HG03460 (cell line): ENCODE measurements at regions not wholly inside any gene's neighbourhood (a gene's known extent, or its start where the extent isn't known, plus 50 kb on each side); places are given as distances from the start of the nearest gene placed in this dataset.
"Not testable (repeated sequence)": the region's sequence is repeated elsewhere in the genome, so short reads cannot be mapped to it uniquely, and the experiment has no call there.

Source experiments
- ATAC-seq: cut with Tn5 transposase; IDR thresholded peaks from one replicate; pipeline ENCODE4 v1.9.1; 2021; ENCODE audit not compliant: unreplicated experiment

DNA sequence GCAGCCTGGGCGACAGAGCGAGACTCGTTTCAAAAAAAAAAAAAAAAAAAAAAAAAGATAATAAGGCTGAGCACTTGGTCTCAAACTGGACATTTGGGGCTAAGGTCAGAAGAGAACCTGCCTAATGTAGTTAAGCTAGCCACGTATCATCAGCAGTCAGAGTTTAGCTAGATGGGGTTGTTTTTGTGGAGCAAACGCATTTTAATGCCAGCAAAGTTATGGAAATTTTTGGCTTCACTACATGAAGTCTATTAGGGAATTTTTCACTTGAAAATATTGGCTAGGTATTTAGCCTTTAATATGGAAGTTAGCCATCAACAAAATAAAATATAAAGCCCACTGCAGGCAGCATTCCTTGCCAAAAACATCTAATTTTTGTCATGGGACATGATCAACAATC lies 902.9 kb upstream of the CDH18 start:
- not testable (repeated sequence) for ATAC-seq

- not testable (repeated sequence) for ATAC-seq
Observed at GRCh38 chr5:20875726-20876125, 887.7 kb upstream of the CDH18 start.

DNA sequence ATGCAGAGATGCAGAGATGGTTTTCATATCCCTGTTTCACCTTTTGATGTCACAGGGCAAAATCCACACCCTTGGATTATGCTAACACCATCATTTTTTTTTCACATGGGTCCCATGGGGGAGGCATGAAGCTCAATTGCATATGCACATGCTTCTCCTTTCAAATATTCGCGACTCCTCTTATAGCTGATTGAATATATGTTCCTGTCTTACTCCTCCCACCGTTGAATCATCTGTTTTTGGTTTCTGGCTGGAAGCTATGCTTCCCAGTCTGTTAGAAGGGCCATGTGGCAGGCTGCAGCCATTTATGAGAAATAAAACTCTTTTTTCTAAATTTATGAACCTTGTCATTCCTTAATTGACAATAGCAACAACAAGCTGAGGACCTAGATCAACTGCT lies 877.9 kb upstream of the CDH18 start:
- ATAC-seq, result not testable (repeated sequence)

- no peak for ATAC-seq
Observed at GRCh38 chr5:20833081-20833627, 845.2 kb upstream of the CDH18 start.

DNA sequence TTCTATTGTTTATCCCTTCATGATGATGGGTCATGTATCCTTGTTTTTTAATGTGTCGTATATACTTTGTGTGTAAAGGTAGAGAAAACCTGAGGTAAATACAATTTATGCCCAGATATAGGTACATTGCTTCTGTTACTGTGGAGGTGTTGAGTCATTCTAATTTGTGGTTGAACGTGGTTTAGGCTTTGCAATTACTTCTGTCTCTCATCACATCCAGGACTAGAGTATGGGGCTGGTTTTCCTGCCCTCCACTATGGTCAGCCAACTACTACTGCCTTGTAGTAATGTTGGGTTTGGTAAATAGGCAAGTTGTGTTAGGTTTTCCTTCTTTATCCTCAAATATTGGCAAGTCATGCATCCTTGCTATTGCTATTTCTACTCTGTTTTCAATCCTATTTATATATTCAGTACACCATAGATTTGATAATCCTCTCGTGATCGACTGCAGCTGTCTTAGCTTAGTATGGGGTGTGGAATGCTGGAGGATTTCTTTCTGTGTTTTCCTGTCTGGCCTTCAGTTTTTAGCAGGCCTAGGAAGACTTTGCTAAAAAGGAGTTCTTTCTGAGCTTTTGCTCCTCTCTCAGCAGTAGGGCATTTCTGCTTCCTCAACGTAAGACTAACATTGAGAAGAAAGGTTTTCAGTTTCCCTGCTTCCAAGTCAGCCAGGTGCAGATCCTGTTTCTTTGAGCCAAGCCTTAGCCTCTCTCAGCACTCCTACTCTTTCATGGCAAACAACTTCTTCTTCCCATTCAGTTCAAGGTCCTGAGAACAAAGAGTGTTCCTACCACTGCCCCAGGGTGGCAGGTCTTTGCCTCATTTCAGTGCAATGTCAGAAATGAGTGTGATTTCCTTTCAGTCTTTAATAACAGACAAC lies 844.4 kb upstream of the CDH18 start:
- no peak for ATAC-seq

- ATAC-seq, result not testable (repeated sequence)
Observed at GRCh38 chr5:20825951-20826350, 838.0 kb upstream of the CDH18 start.

DNA sequence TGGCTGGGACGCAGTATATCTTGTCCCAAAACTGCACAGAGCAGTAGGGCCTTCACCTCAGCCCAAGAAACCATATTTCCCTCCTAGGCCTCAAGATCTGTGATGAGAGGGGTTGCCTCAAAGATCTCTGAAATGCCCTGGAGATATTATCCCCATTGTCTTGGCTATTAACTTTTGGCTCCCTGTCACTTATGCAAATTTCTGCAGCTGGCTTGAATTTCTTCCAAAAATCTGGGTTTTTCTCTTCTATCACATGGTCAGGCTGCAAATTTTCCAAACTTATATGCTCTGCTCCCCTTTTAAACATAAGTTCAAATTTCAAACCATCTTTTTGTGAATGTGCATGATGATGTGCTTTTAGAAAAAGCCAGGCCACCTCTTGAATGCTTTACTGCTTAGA lies 809.2 kb upstream of the CDH18 start:
- ATAC-seq, result not testable (repeated sequence)

GRCh38 chr5:20784755-20785154 lies 796.8 kb upstream of the CDH18 start:
- ATAC-seq, result not testable (repeated sequence)

GRCh38 chr5:20783484-20783883 lies 795.5 kb upstream of the CDH18 start:
- not testable (repeated sequence) for ATAC-seq

DNA sequence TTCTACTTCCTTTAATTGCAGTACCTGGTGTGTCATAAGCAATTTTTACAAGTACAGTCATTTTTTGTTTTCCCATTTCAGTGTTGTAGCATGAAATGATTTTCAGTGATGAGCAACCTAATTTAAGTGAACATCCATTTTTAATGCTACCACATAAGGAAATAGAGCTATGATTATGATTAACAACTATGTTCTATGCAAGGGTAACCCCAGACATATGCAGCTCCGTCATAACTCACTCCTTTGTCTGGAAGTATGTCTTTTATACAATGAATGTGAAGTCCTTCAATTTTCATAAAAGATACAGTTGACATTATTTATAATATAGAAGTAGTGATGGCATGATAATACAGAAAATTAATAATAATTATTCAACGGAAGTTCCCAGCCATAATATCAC lies 783.3 kb upstream of the CDH18 start:
- not testable (repeated sequence) for ATAC-seq

DNA sequence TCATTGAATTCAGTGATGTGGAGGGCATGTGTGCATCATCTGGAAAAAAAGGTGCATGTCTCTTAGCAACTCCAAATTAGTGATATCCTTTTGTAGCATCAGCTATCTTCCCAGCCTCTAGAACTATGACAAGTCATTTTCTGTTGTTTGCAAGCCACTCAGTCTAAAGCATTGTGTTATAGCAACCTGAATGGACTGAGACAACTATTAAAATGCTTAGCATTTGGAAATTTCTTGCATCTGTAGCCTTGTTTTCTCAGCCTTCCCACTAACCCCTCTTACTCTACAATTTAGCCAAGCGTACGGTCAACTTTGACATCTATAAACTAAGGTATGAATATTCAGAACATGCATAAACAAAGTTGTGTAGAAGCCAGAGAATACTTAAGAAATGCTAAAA lies 777.1 kb upstream of the CDH18 start:
- ATAC-seq, result not testable (repeated sequence)

- not testable (repeated sequence) for ATAC-seq
Observed at GRCh38 chr5:20759459-20759858, 771.5 kb upstream of the CDH18 start.

DNA sequence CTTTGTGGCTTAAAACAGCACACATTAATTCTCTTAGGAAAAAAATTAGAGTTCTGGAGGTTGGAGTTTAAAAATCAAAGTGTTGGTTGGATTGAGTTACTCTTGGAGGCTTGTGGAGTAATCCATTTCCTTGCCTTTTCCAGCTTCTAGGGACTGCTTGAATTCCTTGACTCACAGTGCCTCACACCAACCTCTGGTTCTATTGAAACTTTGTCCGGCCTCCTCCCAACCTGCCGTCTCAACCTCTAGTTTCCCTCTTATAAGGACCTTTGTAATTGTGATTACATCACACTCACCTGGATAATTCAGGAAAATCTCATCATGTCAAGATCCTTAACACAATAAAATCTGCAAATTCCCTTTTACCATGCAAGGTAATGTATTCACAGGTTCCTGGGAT lies 764.2 kb upstream of the CDH18 start:
- ATAC-seq, result not testable (repeated sequence)

- peak; percentile 73 for ATAC-seq
Observed at GRCh38 chr5:20735715-20736114, 747.7 kb upstream of the CDH18 start.

DNA sequence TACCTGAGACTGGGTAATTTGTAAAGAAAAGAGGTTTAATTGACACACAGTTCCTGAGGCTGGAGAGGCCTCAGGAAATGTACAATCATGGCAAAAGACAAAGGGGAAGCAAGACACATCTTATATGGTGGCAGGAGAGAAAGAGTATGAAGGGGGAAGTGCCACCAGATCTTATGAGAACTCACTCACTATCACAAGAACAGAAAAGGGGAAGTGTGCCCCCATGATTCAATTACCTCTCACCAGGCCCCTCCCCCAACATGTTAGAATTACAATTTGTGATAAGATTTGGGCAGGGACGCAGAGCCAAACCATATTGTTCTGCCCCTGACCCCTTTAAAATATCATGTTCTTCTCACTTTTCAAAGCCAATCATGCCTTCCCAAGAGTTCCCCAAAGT lies 744.2 kb upstream of the CDH18 start:
- not testable (repeated sequence) for ATAC-seq

DNA sequence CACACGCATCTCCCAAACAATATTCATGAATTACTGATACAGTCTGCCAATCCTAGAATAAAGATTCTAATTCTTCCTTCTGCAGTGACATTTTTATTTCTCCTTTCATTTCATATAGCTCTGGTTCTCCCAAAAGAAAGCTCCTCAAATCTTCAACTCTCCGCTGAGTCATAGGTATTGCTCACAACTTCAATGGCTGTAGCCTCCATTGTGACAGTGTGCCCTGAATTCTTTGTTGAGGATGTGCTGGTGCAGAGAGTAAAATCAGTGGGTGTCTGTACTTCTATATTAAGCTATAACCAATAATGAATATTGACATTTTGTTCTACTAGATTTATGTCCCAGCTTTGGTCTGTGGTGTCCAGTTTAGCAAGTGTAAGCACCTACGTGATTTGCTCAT lies 733.3 kb upstream of the CDH18 start:
- not testable (repeated sequence) for ATAC-seq

DNA sequence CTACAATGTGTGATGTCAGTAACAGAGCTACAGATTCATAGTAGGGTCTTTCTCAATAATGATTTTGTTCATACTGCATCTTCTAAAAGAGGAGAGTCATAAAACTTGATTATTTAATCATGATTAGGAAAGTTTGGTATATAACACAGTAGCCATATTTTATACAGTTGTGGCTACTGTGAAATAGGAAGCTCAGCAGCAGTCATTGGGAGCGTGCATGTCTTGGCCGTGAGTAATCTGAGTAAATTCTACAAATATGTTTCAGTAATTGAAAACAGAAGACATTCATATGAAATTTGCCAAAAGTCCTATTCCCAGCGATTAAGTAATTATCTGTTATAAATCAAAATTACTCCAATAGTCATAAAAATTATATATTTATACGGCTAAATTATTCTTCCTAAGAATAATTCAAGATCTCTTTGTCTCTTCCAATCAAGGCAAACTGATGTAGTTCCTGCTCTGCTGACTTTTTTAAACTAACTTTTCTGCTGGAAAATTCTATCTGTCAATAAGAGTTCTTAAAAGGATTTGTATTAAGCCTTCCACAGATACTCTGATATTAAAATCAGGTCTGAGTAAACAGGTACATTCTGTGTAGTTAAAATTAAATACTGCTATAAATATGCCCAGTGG lies 723.6 kb upstream of the CDH18 start:
- not testable (repeated sequence) for ATAC-seq

DNA sequence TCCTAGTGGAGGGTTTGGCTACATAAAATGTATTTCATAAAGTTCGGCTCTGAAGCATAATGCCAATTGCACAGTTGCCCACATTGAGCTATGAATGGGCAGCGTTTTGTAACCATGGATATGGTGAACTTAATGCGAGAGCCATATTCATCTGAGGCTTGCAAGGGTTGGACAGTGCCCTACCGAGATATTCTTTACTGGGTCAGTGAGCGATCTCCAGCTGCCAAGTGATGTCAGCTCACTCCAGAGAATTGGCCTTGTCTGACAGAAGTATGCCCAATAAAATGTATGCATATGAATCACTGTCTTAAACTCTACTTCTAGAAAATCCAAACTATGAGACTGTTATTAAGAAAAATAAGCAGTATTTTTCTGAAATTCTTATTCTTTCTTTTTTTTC lies 719.6 kb upstream of the CDH18 start:
- not testable (repeated sequence) for ATAC-seq

DNA sequence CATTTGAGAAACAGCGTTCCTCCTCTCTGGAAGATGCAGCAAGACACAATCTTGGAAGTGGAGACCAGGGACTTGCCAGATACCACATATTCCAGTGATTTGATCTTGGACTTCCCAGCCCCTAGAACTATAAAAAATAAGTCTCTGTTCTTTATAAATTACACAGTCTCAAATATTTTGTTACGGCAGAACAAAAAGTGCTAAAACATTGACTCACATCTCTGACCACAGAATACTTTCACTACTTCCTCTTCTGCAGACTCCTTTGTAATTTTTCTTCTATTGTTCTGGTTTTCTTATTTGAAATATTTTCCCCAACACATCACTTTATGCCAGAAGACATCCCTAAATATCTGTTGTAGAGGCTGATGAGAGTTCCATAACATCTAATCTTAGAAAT lies 706.1 kb upstream of the CDH18 start:
- no peak for ATAC-seq

- no peak for ATAC-seq
Observed at GRCh38 chr5:20692913-20693312, 704.9 kb upstream of the CDH18 start.

DNA sequence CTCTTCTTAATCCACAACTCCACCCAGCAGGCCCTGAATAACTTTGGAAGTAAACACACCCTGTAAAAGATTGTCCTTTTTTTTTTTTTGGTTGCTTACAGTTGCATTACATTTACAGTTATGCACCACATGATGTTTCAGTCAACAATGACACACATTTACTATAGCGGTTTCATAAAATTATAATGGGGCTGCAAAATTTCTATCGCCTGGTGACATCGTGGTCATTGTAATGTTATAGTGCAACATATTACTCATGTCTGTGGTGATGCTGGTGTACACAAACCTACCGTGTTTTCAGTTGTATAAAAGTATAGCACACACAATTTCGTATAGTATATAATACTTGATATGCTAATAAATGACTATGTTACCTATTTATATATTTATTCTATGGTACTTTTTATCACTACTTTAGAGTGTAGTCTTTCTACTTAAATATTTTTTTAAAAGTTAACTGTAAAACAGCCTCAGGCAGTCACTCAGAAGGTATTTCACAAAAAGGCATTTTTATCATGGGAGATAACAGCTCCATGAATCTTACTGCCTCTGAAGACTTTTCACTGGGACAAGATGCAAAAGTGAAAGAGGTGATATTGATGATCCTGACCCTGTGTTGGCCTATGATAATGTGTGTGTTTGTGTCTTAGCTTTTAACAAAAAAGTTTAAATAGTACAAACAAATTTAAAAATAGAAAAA lies 695.4 kb upstream of the CDH18 start:
- ATAC-seq, result no peak
